ENCODE measurements at regions not wholly inside any gene's neighbourhood (a gene's known extent, or its start where the extent isn't known, plus 50 kb on each side); places are given as distances from the start of the nearest gene placed in this dataset.
A peak's percentile ranks its signal among the peaks of the same experiment; 100 is the strongest.
"Not testable (repeated sequence)": the region's sequence is repeated elsewhere in the genome, so short reads cannot be mapped to it uniquely, and the experiment has no call there.

DNA sequence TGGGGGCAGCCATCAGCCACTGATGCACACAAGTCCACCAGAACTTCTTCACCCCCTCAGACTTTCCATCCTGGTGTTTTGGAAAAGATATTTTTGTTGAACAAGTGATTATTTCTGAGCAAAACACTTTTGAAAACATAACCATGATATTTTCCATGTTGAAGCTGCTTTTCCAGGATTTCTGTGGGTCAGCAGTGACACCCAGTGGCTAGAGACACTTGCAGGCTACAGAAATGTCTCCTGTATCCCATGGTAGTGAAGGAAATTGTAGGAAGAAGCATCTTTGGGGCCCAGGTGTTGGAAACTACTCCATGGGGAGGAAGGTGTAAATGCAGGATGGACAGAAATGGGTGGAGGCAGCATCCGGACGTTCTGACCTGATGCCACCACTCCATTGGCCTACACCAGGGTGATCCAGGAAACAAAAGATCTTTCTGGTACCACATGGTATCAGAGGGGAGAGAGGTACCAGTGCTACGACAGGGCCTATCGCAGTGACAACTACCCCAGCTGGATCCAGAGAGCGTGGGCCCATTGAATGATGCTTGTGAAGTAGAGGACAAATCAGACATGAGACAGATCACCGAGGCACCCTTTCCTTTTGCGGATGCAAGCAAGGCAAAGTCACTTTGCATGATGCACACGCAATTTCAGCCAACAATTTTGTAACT lies 111.7 kb upstream of the COBL start:
- no peaks in the 10 kb centered on the region for H3K9me3 Mint-ChIP-seq

DNA sequence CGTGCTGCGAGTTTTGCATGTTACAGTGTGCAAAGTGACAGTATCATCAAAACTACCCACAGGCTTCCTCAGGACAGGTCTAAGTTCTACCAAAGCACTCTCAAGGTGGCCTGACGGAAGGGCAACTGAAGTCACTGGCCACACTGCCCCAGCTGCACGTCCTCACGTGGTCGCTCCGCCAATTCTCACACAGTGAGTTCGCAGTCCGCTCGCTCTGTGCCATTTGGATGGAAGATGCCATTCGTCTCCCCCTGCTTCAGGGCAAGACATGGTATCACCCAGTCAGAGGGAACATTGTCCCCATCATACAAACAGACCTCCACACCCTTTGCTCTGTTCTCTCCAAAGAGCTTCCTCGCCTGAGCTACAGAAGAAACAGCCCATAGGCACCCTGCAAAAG lies 109.6 kb upstream of the COBL start:
- Mint-ChIP-seq H3K27me3 (ENCODE audit: low read depth) (peaks cover 4% of the 10 kb centered on the region), H3K4me1 (no peaks in the 10 kb centered on the region)

More for the DNA sequence above, 111.7 kb upstream of the COBL start:
- no peaks in the 10 kb centered on the region for H3K4me1 Mint-ChIP-seq
- H3K27ac Mint-ChIP-seq: no peak overlapping the region
- no peak overlapping the region for H3K4me3 Mint-ChIP-seq
- no peaks in the 10 kb centered on the region for H3K36me3 Mint-ChIP-seq (ENCODE audit: low read depth)
- peaks cover 4% of the 10 kb centered on the region for H3K27me3 Mint-ChIP-seq (ENCODE audit: low read depth)
- TF ChIP-seq, protein P1, sequence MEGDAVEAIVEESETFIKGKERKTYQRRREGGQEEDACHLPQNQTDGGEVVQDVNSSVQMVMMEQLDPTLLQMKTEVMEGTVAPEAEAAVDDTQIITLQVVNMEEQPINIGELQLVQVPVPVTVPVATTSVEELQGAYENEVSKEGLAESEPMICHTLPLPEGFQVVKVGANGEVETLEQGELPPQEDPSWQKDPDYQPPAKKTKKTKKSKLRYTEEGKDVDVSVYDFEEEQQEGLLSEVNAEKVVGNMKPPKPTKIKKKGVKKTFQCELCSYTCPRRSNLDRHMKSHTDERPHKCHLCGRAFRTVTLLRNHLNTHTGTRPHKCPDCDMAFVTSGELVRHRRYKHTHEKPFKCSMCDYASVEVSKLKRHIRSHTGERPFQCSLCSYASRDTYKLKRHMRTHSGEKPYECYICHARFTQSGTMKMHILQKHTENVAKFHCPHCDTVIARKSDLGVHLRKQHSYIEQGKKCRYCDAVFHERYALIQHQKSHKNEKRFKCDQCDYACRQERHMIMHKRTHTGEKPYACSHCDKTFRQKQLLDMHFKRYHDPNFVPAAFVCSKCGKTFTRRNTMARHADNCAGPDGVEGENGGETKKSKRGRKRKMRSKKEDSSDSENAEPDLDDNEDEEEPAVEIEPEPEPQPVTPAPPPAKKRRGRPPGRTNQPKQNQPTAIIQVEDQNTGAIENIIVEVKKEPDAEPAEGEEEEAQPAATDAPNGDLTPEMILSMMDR (IDR thresholded peaks at IDR 0.05; ENCODE audit: unreplicated experiment in 3 of 3): peak in 2 of 3 experiments; percentile 36 to 41

DNA sequence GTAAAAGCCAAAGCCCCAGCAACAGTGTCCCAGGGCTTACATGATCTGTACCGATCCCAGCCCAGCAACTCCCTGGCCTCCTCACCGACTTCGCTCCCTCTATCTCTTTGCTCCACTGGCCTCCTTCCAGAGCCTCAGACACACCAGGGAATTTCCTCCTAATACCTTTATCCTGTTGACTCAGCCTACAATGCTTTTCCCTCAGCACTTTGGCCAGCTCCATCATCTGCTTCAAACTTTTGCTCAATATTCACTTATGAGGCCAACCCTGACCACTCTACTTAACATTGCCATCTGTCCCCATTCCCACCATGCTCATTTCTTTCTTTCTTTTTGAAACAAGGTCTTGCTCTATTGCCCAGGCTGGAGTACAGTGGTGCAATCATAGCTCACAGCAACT lies 93.3 kb upstream of the COBL start:
- not testable (repeated sequence) for H3K27me3 Mint-ChIP-seq (ENCODE audit: low read depth); H3K9me3 Mint-ChIP-seq

More for the DNA sequence above, 109.6 kb upstream of the COBL start:
- TF ChIP-seq, protein P1 (IDR thresholded peaks at IDR 0.05; ENCODE audit: unreplicated experiment in 3 of 3): no peak
- Mint-ChIP-seq H3K36me3 (ENCODE audit: low read depth) (no peaks in the 10 kb centered on the region), H3K9me3 (no peaks in the 10 kb centered on the region), H3K4me3 (no peak overlapping the region), H3K27ac (no peak overlapping the region)

DNA sequence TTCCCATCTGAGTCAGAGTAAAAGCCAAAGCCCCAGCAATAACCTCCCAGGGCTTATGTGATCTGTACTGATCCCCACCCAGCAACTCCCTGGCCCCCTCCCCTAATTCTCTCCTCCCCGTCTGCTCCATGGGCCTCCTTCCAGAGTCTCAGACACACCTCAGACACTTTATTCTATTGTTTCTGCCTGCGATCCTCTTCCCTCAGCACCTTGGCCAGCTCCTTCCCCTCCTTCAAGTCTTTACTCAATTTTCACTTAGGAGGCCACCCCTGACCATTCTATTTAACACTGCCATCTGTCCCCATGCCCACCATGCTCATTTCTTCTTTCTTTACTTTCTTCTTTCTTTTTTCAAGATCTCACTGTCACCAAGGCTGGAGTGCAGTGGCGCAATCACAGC lies 81.0 kb upstream of the COBL start:
- not testable (repeated sequence) for H3K9me3 Mint-ChIP-seq; H3K27me3 Mint-ChIP-seq (ENCODE audit: low read depth); H3K4me1 Mint-ChIP-seq; H3K36me3 Mint-ChIP-seq (ENCODE audit: low read depth); H3K4me3 Mint-ChIP-seq; H3K27ac Mint-ChIP-seq

More for the DNA sequence above, 93.3 kb upstream of the COBL start:
- H3K27ac Mint-ChIP-seq; H3K4me3 Mint-ChIP-seq; H3K36me3 Mint-ChIP-seq (ENCODE audit: low read depth); H3K4me1 Mint-ChIP-seq: not testable (repeated sequence)

DNA sequence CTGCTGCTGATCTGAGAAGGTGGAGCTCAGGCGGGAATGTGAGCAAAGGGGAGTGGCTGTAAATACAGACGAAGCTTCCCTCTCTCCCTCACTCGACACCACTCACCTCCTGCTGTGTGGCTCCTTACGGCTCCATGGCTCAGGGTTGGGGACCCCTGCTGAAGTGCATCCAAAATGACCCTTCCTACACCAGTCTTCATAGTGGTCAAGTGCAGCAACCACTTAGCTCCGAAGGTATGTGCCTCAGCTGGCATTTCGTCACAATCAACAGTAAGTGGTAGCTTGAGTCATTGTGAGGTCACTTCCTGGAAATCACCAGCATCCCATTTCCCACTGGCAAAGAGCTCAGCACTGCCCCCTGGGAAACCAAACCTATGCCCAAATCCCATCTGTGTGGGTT lies 76.4 kb upstream of the COBL start:
- not testable (repeated sequence) for H3K27ac Mint-ChIP-seq; H3K4me3 Mint-ChIP-seq; H3K4me1 Mint-ChIP-seq; H3K36me3 Mint-ChIP-seq (ENCODE audit: low read depth); H3K27me3 Mint-ChIP-seq (ENCODE audit: low read depth); H3K9me3 Mint-ChIP-seq

DNA sequence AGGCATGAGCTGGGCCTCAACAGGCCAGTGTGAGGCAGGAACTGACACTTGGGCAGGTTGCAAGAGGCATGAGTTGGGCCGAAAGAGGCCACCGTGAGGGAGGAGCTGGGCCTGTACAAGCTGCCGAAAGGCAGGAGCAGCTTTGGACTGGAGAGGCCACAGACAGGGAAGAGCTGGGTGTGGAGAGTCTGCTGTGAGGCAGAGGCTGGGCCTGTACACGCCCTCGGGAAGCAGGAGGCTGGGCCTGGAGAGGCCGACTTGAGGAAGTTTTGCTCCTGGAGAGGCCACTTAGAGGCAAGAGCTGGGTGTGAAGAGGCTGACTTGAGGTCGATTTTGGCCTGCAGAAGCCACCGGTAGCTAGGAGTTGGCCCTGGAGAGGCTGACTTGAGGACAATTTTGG lies 73.3 kb upstream of the COBL start:
- not testable (repeated sequence) for H3K27ac Mint-ChIP-seq; H3K36me3 Mint-ChIP-seq (ENCODE audit: low read depth); H3K9me3 Mint-ChIP-seq; H3K4me1 Mint-ChIP-seq; H3K27me3 Mint-ChIP-seq (ENCODE audit: low read depth); H3K4me3 Mint-ChIP-seq

DNA sequence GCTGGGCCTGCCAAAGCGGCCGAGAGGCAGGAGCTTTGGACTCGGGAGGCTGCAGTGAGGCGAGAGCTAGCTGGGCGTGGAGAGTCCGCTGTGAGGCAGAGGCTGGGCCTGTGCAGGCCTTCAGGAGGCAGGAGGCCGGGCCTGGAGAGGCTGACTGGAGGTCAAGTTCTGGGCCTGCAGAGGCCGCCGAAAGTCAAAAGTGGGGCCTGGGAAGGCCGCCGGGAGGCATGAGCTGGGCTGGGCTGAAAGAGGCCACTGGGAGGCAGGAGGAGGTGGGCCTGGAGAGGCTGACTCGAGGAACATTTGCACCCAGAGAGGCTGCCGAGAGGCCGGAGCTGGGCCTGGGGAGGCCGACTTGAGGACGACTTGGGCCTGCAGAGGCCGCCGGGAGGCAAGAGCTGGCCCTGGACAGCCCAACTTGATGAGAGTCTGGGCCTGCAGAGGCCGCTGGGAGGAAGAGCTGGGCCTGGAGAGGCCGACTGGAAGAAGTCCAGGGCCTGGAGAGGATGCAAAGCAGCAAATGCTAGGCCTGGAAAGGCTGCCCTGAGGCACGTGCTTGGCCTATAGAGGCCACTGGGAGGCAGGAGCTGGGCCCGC lies 72.7 kb upstream of the COBL start:
- H3K27me3 Mint-ChIP-seq (ENCODE audit: low read depth); H3K27ac Mint-ChIP-seq; H3K9me3 Mint-ChIP-seq; H3K4me1 Mint-ChIP-seq; H3K36me3 Mint-ChIP-seq (ENCODE audit: low read depth); H3K4me3 Mint-ChIP-seq: not testable (repeated sequence)

DNA sequence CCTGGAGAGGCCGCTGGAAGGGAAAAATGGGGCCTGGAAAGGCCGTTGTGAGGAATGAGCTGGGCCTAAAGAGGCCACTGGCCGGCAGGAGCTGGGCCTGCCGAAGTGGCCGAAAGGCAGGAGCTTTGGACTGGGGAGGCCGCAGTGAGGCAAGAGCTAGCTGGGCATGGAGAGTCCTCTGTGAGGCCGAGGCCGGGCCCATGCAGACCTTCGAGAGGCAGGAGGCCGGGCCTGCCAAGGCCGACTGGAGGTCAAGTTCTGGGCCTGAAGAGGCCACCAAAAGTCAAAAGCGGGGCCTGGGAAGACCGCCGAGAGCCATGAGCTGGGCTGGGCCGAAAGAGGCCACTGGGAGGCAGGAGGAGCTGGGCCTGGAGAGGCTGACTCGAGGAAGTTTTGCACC lies 71.6 kb upstream of the COBL start:
- H3K27ac Mint-ChIP-seq; H3K36me3 Mint-ChIP-seq (ENCODE audit: low read depth); H3K27me3 Mint-ChIP-seq (ENCODE audit: low read depth); H3K9me3 Mint-ChIP-seq; H3K4me3 Mint-ChIP-seq; H3K4me1 Mint-ChIP-seq: not testable (repeated sequence)

DNA sequence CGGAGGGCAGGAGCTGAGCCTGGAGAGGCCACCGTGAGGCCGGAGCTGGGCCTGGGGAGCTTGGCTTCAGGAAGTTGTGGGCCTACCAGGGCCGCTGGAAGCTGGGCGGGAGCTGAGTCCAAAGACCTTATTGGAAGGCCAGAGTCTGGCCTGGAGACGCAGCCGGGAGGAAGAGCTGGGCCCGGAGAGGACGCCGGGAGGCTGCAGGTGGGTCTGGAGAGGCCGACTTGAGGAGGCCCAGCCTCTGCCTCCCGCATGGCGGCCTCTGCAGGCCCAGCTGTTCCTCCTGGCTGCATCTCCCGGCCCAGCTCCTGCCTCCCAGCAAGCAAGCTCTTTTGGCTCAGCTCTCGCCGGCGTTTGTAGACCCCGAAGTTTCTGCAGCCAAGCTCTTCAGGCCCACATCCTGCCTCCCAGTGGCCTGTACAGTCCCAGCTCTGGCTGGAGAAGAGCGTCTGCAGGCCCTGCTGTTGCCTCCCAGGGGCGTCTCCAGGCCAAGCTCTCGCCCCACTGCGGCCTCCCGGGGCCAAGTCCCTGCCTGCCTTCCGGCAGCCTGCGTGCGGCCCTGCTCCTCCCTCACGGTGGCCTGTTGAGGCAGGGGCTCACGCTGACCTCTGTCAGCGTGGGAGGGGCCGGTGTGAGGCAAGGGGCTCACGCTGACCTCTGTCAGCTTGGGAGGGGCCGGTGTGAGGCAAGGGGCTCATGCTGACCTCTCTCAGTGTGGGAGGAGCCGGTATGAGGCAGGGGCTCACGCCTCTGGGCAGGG lies 70.4 kb upstream of the COBL start:
- H3K4me1 Mint-ChIP-seq; H3K4me3 Mint-ChIP-seq; H3K9me3 Mint-ChIP-seq; H3K27ac Mint-ChIP-seq; H3K36me3 Mint-ChIP-seq (ENCODE audit: low read depth); H3K27me3 Mint-ChIP-seq (ENCODE audit: low read depth): not testable (repeated sequence)

DNA sequence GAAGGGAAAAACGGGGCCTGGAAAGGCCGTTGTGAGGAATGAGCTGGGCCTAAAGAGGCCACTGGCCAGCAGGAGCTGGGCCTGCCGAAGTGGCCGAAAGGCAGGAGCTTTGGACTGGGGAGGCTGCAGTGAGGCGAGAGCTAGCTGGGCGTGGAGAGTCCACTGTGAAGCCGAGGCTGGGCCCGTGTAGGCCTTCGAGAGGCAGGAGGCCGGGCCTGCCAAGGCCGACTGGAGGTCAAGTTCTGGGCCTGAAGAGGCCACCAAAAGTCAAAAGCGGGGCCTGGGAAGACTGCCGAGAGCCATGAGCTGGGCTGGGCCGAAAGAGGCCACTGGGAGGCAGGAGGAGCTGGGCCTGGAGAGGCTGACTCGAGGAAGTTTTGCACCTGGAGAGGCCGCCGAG lies 69.6 kb upstream of the COBL start:
- not testable (repeated sequence) for H3K4me1 Mint-ChIP-seq, H3K27ac Mint-ChIP-seq

DNA sequence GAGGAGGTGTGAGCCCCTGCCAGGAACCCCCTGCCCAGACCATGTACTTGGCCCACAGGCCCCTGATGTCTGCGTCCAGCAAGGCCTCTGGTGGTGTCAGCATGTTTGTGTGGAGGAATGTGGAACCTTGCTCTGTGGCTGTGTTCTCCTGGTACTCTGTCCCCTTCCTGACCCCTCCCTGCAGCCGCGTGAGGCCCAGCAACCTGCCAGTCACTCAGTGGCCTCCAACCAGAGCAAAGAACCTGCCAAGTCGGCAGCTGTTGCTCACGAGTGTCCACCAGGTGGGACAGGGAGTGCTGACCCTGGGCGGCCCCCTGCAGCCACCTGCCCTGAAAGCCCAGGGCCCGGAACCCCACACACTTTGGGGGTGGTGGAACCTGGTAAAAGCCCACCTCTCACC lies 65.6 kb upstream of the COBL start:
- H3K36me3 Mint-ChIP-seq (ENCODE audit: low read depth); H3K9me3 Mint-ChIP-seq: not testable (repeated sequence)

More for the DNA sequence above, 69.6 kb upstream of the COBL start:
- H3K36me3 Mint-ChIP-seq (ENCODE audit: low read depth); H3K4me3 Mint-ChIP-seq; H3K27me3 Mint-ChIP-seq (ENCODE audit: low read depth); H3K9me3 Mint-ChIP-seq: not testable (repeated sequence)

More for the DNA sequence above, 65.6 kb upstream of the COBL start:
- not testable (repeated sequence) for H3K27me3 Mint-ChIP-seq (ENCODE audit: low read depth); H3K27ac Mint-ChIP-seq; H3K4me1 Mint-ChIP-seq; H3K4me3 Mint-ChIP-seq
